ENCODE measurements at regions not wholly inside any gene's neighbourhood (a gene's known extent, or its start where the extent isn't known, plus 50 kb on each side); places are given as distances from the start of the nearest gene placed in this dataset.
A peak's percentile ranks its signal among the peaks of the same experiment; 100 is the strongest.

DNA sequence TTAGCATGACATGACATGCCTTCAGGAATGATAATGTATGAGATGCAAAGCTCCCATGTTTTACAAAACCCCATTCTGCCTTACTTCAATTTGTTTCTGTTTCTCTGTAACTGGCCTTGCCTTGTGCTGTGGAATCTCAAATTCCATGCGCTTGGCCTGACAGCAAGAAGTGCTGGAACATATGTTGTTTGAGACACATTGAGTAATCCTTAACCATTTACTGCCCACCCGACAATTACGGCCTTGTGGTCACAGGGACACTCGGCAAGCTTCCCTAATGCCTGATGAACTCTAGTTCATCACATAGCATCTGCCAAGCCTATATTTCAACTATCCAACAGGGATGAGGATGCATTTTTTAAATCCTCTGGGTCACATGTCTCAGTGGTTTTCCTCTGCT, 226.4 kb upstream of the CASK start:
- no peak for DNase-seq

DNA sequence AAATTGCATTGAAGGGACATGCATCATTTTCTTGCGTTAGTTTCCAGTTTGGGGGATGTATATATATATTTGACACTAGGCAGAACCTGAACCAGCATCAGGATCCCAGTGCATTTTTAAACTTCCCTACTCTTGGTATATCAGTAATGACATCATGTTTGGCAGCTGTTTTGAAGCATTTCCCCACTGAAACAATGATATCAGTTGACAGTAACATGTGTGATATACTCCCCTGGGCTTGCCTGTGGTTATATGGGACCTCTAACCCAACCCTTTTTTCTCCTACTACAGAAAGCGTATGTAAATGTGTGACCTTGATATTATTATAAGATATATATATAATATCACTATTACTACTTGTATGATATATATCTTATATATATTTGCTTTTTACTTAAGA, 225.9 kb upstream of the CASK start:
- no peak for DNase-seq

- DNase-seq = no peak
Measured at GRCh38 chrX:42143866-42144592, 220.7 kb upstream of the CASK start.

DNA sequence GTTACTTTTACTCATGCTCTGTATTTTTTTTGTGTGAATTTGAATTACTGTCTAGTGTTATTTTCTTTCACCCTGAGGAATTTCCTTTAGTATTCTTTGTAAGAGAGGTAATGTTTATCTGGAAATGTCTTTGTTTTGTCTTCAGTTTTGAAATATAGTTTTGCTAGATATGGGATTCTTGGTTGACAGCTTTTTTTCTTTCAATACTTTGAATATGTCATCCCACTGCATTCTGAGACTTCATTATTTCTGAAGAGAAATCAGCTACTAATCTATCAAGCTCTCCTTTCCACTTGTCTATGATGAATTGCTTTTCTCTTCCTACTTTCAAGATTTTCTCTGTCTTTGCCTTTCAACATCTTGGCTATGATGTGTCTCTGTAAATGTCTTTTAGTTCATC, 217.0 kb upstream of the CASK start:
- DNase-seq = no peak

DNA sequence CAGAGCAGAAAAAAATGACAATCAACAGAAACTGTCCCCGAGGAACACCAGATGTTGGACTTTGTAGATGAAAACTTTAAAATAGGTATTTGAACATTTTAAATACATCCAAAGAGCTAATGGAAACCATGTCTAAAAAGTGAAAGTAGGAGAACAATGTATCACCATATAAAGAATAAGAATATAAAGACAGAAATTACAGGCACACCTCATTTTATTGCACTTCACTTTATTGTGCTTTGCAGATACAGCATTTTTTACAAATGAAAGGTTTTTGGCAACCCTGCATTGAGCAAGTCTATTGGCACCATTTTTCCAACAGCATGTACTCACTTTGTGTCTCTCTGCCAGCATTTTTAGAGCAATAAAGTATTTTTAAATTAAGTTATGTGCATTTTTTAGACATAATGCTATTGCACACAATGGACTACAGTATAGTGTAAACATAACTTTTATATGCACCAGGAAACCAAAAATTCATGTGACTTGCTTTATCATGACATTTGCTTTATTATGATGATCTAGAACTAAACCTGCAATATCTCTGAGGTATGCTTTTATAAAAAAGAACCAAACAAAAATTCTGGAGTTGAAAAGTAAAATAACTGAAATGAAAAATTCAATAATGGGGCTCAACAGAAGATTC, 212.4 kb upstream of the CASK start:
- no peak for DNase-seq

GRCh38 chrX:42131856-42132255, 208.5 kb upstream of the CASK start:
- no peak for DNase-seq

DNA sequence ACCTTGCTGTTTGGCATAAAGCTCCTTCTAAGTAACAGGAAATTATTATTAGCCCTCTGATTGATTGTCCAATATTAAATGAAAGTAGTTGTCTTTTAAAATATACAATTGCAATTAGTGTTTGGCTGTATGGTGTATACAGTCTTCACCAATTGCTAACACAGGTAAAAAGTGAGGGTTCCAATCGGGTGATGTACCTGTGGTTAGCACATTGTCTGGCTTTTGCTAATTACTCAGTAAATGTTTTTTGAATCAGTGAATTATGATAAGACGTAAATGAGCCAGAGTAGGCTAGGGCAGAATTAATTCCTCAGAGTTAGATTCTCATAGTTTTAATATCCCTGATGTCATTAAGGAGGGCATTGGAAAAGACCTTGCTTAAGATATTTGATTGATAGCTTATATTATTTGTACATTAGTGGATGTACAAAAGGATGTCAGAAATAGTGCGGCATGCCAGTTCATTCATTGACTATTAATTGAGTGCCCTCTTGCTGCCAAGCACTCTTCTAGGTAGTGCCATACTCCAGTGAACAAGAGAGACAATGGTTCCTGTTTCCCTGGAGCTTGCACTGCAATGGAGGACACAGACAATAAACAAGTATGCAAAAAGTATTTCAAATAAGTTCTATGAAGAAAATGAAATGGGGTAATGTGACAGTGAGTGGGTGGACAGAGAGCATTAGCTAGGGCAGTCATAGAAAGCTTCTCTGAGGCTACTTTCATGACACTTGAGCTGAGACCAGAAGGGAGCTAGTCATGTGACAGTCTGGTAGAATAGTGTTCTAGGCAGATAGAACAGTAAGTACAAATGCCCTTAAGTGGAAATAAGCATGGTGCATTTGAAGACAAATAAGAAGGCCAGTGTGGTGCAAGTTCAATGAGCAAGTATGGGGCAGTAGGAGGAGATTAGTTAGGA, 205.9 kb upstream of the CASK start:
- no peak for DNase-seq

DNA sequence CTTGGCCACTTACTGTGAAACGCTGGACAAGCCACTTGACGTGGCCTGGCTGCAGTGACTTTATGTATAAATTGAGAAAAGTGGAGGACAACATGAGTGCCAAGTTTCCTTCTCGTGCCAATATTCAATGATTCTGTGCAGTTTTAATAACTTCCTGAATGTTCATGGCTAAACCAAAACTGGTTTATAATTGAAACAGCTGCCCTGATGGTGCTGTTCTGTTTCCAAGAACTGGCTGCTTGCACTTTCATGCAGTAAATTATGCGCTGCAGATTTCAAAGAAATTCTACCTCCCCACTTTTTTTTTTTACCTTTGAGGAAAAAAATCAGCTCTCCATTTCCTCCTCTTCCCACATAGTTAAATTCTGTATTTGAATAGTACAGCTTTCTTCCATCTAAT, 205.2 kb upstream of the CASK start:
- peak; percentile 31 for DNase-seq

DNA sequence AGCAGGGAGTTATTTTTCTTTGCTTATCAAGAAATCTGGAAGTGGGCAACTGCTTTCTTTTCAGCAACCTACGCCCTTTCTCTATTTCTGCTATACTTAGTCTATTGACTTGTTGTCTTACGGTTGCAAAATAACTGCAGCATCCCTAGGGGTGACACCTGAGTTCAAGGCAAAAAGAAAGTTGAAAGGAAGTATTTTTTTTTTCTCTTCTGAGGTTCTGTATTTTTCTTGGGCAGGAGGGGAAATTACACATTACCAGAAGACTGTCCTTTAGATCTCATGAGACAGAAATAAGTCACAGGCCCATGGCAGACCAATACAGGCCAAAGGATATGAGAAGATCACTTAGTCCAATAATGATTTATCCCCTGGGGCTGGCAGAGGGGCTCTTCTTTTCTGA, 204.7 kb upstream of the CASK start:
- DNase-seq = peak; percentile 44

DNA sequence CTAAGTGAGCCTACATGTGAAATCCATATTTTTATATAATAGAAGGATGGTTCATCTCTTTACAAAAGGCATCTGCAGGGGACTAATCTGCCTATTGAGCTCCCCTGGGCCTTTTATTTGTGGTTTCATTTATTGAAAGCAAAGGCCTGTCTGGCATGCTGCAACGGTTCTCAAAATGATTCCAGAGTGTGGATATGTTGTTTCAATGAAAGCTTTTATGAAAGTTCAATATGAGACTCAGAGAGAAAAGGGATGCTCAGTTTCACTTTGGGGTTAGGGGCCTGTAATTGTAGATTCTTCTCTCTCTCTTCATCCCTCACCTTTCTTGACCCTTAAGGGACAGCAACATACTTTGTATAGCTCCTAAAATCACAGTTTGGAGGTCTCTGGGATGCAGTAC, 204.2 kb upstream of the CASK start:
- DNase-seq = peak; percentile 21

GRCh38 chrX:42123369-42123768, 200.0 kb upstream of the CASK start:
- no peak for DNase-seq

GRCh38 chrX:42119076-42119475, 195.7 kb upstream of the CASK start:
- DNase-seq = no peak

GRCh38 chrX:42117318-42117717, 194.0 kb upstream of the CASK start:
- no peak for DNase-seq

DNA sequence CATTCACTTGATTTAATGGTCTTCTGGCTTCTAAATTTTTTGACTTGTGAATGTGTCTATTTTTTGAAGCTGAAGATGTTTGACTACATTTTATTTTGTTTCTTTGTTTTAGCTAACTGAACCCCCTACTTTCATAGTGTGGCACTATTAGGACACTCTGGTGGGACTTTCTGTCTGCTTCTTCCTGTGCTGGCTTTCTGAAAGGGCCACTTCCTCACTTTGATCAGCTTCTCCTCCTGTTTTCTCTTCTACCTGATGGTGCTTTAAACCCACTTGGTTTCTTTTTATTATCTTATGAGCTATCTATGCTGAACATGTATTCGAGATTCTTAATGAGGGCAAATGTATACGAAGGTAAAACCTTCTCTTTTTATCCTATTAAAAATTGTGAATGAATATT, 186.1 kb upstream of the CASK start:
- no peak for DNase-seq

DNA sequence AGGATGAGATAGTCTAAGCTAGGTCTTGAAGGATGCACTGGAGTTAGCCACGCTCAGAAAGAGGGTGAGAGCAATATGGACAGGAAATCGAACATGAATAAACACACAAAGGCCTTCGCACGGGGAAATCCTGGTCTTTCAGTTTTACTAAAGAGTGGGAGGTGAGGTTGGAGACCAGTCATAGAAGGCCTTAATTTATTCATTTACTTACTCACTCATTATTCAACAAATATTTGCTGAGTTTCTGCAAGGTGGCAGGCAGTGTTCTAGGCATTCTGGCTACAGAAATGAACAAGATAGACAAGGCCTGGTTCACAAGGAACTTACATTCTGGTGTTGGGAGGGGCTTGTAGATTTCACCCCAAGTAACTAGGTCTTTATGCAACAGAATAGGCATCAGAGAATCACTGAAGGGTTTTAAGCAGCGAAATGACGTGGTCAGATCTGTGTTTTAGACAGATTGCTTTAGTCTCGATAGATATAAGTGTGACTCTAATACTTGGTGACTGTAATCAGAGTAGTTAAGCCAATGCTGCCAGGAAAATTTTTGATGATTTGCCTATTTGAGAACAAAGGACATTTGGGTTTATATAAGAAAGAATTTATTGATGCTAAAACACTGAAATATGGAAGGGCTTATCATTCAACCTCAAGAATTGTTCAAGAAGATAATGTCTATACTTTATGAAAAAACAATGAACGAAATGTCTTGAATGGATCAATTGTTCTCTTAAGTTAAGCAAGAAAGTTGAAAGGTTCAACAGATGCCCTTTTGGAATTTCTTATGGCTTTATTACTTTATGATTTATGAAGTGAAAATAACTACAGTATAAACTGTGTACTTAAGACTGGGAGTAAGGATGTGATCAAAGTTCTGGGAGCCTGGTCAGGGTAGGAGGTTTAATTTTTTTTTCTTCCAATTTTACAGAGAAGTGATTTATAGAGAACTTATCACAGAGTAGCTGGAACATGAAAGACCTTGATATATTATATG, 184.4 kb upstream of the CASK start:
- DNase-seq = peak; percentile 73

- DNase-seq = no peak
Measured at GRCh38 chrX:42106556-42106955, 183.2 kb upstream of the CASK start.

DNA sequence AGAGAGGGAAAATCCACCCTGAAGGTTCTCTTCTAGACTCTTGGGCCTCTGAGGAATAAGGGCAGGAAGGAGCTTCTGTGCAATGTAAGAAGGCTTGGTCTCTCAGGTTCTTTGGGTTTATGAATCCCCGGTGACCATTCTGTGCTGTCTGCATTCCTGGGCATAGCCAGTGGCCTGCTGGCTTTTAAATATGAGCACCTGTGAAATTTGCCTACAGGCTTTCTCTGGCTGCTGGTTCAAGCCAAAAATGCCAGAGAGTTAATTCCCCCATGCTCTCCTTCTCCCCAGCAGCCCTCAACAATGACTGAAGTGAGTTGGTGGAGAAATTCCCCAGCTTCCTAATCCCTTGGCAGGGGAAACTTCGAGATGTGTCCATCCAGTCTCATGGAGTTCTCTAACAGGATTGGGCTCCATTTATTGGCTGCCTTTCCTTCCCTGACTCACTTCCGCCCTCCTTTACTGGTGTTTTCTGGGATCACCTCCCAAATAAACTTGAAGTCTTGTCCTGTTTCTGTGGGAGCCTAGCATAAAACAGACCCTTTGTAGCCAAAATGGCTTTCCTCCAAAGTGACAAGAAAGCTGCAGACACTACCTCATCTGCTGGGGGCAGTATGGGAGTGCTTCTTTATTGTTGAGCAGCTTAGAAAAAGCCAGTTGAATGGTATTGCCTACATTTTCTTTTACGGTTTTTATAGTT, 179.4 kb upstream of the CASK start:
- no peak for DNase-seq

DNA sequence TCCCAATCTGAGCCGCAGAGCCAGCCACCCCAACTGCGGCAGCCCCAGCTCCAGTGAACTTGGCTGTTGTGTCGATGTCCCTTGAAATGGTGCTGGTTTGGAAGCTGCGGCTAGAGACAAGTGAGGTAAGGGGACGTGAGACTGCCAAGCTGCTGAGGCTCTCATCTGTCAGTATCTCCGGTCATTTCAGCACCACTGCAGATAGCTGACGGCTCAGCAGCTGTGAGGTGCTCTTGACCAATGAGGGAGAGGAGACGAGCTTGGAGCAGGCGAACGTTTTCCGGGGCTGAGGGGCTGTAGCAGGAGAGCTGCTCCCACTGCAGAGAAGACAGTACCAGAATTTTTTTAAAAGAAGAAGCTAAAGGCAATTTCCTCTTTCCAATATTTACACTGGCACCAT, 175.5 kb upstream of the CASK start:
- DNase-seq = no peak

DNA sequence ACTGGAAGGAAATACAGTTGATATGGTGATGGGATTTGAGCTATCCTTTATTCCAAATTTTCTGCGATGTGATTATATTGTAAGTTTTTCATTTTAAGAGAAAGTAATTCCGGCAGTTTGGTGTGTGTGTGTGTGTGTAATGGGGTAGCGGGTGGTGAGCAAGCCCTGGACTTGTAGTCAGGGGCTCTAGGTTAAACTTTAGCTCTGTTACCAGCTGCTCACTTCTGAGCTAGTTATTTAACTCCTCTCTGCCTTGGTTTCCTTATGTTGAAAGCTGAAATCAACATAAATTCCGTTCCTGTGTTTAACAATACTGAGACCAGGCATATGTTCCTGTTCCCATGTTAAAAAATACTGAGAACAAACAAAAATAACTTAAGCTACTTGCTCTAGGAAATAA, 174.1 kb upstream of the CASK start:
- no peak for DNase-seq

GRCh38 chrX:42096265-42096920, 173.0 kb upstream of the CASK start:
- no peak for DNase-seq

DNA sequence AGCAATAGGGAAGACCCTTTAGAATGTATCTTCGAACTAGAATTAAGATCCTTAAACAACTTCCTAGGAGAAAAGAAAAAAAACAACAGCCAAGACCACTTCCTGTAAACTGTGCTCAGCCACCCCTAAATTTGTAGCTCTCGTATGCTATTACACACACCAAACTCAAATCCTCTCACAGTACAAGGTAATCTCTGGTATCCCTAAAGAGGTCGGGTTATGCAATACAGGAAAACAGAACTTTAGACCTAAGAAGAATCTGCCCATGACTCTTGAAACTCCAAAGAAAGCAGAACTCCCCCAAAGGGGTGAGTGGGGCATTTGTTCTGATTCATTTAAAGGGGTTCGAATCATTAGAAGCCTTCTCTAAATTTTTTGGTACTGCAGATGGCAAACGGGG, 170.9 kb upstream of the CASK start:
- no peak for DNase-seq
